Hematopoietic multipotent progenitor cell treated with erythropoietin and hydrocortisone succinate and interleukin-3 and kit ligand, for 8 days (in vitro differentiated cells): ENCODE measurements at regions not wholly inside any gene's neighbourhood (a gene's known extent, or its start where the extent isn't known, plus 50 kb on each side); places are given as distances from the start of the nearest gene placed in this dataset.

Experiments used
- DNase-seq: peaks from one replicate; pipeline ENCODE4 v3.0.0-alpha.2; 2015

- DNase-seq = no peak
Observed at GRCh38 chr17:70604854-70605253, 435.5 kb downstream of the KCNJ2 start.

GRCh38 chr17:70606086-70606485, 436.8 kb downstream of the KCNJ2 start:
- no peak for DNase-seq

- DNase-seq = no peak
Observed at GRCh38 chr17:70608193-70608592, 438.9 kb downstream of the KCNJ2 start.

GRCh38 chr17:70608957-70609356, 439.6 kb downstream of the KCNJ2 start:
- no peak for DNase-seq

- no peak for DNase-seq
Observed at GRCh38 chr17:70609566-70609965, 440.2 kb downstream of the KCNJ2 start.

GRCh38 chr17:70610161-70610560, 440.8 kb downstream of the KCNJ2 start:
- DNase-seq = no peak

- DNase-seq = no peak
Observed at GRCh38 chr17:70613681-70614080, 444.3 kb downstream of the KCNJ2 start.

GRCh38 chr17:70615831-70616230, 446.5 kb downstream of the KCNJ2 start:
- DNase-seq = no peak

GRCh38 chr17:70618641-70619040, 449.3 kb downstream of the KCNJ2 start:
- no peak for DNase-seq

GRCh38 chr17:70621566-70621965, 452.2 kb downstream of the KCNJ2 start:
- no peak for DNase-seq

- DNase-seq = peak; percentile 29
Observed at GRCh38 chr17:70622368-70623260, 453.3 kb downstream of the KCNJ2 start.

- peak; percentile 9 for DNase-seq
Observed at GRCh38 chr17:70624211-70624610, 454.9 kb downstream of the KCNJ2 start.

GRCh38 chr17:70629902-70630301, 460.6 kb downstream of the KCNJ2 start:
- peak; percentile 4 for DNase-seq

GRCh38 chr17:70636517-70637133, 467.3 kb downstream of the KCNJ2 start:
- peak; percentile 55 for DNase-seq

- DNase-seq = no peak
Observed at GRCh38 chr17:70642059-70642458, 472.7 kb downstream of the KCNJ2 start.

GRCh38 chr17:70644096-70644495, 474.8 kb downstream of the KCNJ2 start:
- DNase-seq = no peak

- no peak for DNase-seq
Observed at GRCh38 chr17:70646673-70647072, 477.3 kb downstream of the KCNJ2 start.

GRCh38 chr17:70648166-70648565, 478.8 kb downstream of the KCNJ2 start:
- no peak for DNase-seq

- no peak for DNase-seq
Observed at GRCh38 chr17:70653850-70654249, 484.5 kb downstream of the KCNJ2 start.

- no peak for DNase-seq
Observed at GRCh38 chr17:70654706-70655105, 485.4 kb downstream of the KCNJ2 start.

- no peak for DNase-seq
Observed at GRCh38 chr17:70655176-70655958, 486.0 kb downstream of the KCNJ2 start.

- no peak for DNase-seq
Observed at GRCh38 chr17:70658317-70658716, 489.0 kb downstream of the KCNJ2 start.

GRCh38 chr17:70658840-70659239, 489.5 kb downstream of the KCNJ2 start:
- no peak for DNase-seq
